ENCODE measurements at regions not wholly inside any gene's neighbourhood (a gene's known extent, or its start where the extent isn't known, plus 50 kb on each side); places are given as distances from the start of the nearest gene placed in this dataset.

DNA sequence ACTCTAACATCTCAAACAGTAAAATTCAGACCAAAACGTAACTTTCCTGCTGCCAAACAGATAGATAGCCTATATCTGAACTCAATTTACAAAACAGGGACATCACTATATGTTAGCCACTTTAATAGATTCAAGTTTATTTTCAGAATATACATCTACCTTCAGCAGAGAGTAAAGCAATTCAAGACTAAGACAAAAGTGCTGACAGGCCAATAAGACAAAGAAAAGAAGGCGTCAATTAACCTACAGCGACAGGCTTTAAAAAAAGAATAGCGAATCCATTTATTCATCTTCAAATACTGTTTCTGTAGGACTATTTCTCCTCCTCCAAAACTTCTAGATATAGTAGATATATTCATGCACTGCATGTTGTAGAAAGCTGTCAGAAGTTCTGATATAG, 333.0 kb downstream of the GRB14 start:
- H3K27me3 ChIP-seq: no peaks in the 10 kb centered on the region
- H3K9me3 ChIP-seq: no peaks in the 10 kb centered on the region
- no peak overlapping the region for H3K27ac ChIP-seq
- H3K36me3 ChIP-seq: no peaks in the 10 kb centered on the region
- ATAC-seq (no peak), DNase-seq (no peak)
- no peak overlapping the region for H3K4me3 ChIP-seq
- H3K4me1 ChIP-seq: no peaks in the 10 kb centered on the region
- intact Hi-C loops (cut with DNase I): no loop called here
- TF ChIP-seq, protein P1, sequence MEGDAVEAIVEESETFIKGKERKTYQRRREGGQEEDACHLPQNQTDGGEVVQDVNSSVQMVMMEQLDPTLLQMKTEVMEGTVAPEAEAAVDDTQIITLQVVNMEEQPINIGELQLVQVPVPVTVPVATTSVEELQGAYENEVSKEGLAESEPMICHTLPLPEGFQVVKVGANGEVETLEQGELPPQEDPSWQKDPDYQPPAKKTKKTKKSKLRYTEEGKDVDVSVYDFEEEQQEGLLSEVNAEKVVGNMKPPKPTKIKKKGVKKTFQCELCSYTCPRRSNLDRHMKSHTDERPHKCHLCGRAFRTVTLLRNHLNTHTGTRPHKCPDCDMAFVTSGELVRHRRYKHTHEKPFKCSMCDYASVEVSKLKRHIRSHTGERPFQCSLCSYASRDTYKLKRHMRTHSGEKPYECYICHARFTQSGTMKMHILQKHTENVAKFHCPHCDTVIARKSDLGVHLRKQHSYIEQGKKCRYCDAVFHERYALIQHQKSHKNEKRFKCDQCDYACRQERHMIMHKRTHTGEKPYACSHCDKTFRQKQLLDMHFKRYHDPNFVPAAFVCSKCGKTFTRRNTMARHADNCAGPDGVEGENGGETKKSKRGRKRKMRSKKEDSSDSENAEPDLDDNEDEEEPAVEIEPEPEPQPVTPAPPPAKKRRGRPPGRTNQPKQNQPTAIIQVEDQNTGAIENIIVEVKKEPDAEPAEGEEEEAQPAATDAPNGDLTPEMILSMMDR (IDR thresholded peaks at IDR 0.05): no peak

DNA sequence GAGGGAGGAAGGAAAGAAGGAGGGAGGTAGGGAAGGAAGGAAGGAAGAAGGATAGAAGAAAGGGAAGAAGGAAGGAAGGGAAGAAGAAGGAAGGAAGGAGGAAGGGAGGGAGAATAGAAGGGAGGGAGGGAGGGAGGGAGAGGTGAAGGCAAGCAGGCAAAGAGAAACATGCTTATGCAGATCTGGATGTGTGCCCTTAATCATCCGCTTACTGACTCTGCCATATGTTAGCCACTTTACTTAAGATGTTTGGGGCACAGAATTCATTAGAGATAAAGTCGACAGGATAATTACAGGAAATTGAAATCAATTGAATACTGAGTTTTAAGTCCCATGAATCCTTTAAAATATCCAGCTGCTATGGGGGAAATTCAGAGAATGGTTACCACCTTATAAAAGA, 334.2 kb downstream of the GRB14 start:
- no peaks in the 10 kb centered on the region for H3K4me1 ChIP-seq
- no peaks in the 10 kb centered on the region for H3K9me3 ChIP-seq
- ATAC-seq (no peak), DNase-seq (no peak)
- intact Hi-C loops (cut with DNase I): no loop called here
- H3K36me3 ChIP-seq: no peaks in the 10 kb centered on the region
- TF ChIP-seq, protein P1 (IDR thresholded peaks at IDR 0.05): no peak
- H3K4me3 ChIP-seq: no peak overlapping the region
- H3K27ac ChIP-seq: no peak overlapping the region
- no peaks in the 10 kb centered on the region for H3K27me3 ChIP-seq

DNA sequence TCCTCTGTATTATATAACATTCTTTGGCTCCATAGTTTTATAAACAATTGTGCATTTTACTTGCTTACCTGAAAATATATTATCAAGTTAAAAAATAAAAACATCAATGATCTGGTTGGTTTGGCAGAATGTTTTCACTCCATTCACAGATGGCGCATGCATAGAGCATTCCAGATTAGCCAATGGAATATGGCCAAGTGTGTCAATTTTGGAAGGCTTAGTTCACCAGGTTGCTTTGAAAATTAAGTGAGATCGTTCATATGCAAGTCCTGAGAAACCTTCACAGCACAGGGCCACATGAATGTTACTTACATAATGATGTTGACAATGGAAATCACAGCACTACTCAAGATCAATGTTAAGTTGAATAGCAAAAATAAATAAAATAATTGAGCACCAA, 335.7 kb downstream of the GRB14 start:
- no peak for ATAC-seq
- Histone ChIP-seq H3K27ac (no peak overlapping the region), H3K36me3 (no peaks in the 10 kb centered on the region), H3K9me3 (no peaks in the 10 kb centered on the region), H3K27me3 (no peaks in the 10 kb centered on the region), H3K4me1 (no peaks in the 10 kb centered on the region), H3K4me3 (no peak overlapping the region)
- no peak for DNase-seq
- TF ChIP-seq, protein P1 (IDR thresholded peaks at IDR 0.05): no peak
- intact Hi-C loops (cut with DNase I): no loop called here

DNA sequence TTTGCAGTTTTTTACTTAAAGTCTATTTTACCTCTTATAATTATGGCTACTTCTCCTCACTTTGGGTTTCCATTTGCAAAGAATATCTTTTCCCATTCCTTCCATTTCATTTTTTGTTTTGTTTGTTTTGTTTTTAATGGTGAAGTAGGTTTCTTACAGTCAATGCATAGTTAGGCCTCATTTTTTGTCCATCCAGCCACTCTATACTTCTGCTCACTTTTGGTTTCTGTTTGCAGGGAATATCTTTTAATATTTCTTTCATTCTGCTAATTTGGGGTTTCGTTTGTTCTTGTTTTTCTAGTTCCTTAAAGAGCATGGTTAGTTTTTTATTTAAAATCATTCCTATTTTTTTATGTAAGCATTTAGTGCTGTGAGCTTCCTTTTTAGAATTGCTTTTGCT, 339.4 kb downstream of the GRB14 start:
- TF ChIP-seq, protein P1 (IDR thresholded peaks at IDR 0.05): no peak
- Histone ChIP-seq H3K27ac (no peak overlapping the region), H3K4me3 (no peak overlapping the region), H3K36me3 (no peaks in the 10 kb centered on the region), H3K9me3 (no peaks in the 10 kb centered on the region), H3K4me1 (no peaks in the 10 kb centered on the region), H3K27me3 (no peaks in the 10 kb centered on the region)
- no peak for ATAC-seq
- intact Hi-C loops (cut with DNase I): no loop called here
- DNase-seq: no peak

DNA sequence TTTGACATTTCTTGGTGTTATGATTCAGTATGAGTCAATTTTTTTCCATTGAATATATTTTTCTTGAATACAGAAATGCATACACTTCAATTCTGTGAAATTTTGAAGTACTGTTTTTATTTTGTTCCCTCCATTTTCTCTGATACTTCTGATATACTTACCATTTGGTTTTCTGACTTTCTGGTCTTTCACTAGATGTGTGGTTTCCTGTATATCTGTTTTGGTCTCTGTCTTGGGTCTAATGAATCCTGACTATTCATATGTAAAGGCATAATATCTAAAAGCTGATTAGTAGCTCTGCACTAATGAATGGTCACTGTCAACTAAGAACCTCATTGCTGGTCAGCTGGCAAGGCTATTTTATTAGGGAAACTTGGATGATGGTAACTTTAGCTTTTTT, 345.6 kb downstream of the GRB14 start:
- Histone ChIP-seq H3K4me3 (no peak overlapping the region), H3K36me3 (no peaks in the 10 kb centered on the region), H3K4me1 (no peaks in the 10 kb centered on the region), H3K27ac (no peak overlapping the region), H3K27me3 (no peaks in the 10 kb centered on the region), H3K9me3 (peaks cover 0 to 4% of the 10 kb centered on the region in 2 donors)
- DNase-seq (no peak), ATAC-seq (no peak)
- intact Hi-C loops (cut with DNase I): no loop called here
- TF ChIP-seq, protein P1 (IDR thresholded peaks at IDR 0.05): no peak

All from left lung (tissue), 4 donors.